ENCODE measurements at regions not wholly inside any gene's neighbourhood (a gene's known extent, or its start where the extent isn't known, plus 50 kb on each side); places are given as distances from the start of the nearest gene placed in this dataset.

GRCh38 chr12:111269718-111270117 is 99.2 kb downstream of the PHETA1 start:
- H3K27me3 ChIP-seq (ENCODE audit: insufficient read depth, low read length) = peaks cover 36% of the 10 kb centered on the region
- H3K36me3 ChIP-seq (ENCODE audit: insufficient read depth, low read length) = no peaks in the 10 kb centered on the region
- no peak for TF ChIP-seq CTCF (IDR thresholded peaks at IDR 0.05; ENCODE audit: extremely low read depth, low read depth, low read length)
- H3K79me2 ChIP-seq (ENCODE audit: insufficient read depth, low read length) = no peaks in the 10 kb centered on the region
- no peaks in the 10 kb centered on the region for H4K20me1 ChIP-seq (ENCODE audit: insufficient read depth, low read length)
- no peak overlapping the region for H2AFZ ChIP-seq (ENCODE audit: low read length)
- DNase-seq (ENCODE audit: insufficient read length, low spot score, missing footprints) = no peak
- no peak overlapping the region for H3K4me3 ChIP-seq (ENCODE audit: insufficient read depth, low read length)
- H3K4me1 ChIP-seq (ENCODE audit: insufficient read depth, low read length) = no peaks in the 10 kb centered on the region
- no peaks in the 10 kb centered on the region for H3K9me3 ChIP-seq (ENCODE audit: low read depth, low read length)
- no peak overlapping the region for H3K27ac ChIP-seq (ENCODE audit: low read depth, low read length)
- no peak overlapping the region for H3K4me2 ChIP-seq (ENCODE audit: insufficient read depth, low read length)

- H3K4me2 ChIP-seq (ENCODE audit: insufficient read depth, low read length) = no peak overlapping the region
- peak; percentile 51 for TF ChIP-seq CTCF (IDR thresholded peaks at IDR 0.05; ENCODE audit: extremely low read depth, low read depth, low read length)
- H3K27me3 ChIP-seq (ENCODE audit: insufficient read depth, low read length) = peaks cover 36% of the 10 kb centered on the region
- H3K27ac ChIP-seq (ENCODE audit: low read depth, low read length) = no peak overlapping the region
- no peak overlapping the region for H2AFZ ChIP-seq (ENCODE audit: low read length)
- H3K79me2 ChIP-seq (ENCODE audit: insufficient read depth, low read length) = no peaks in the 10 kb centered on the region
- no peaks in the 10 kb centered on the region for H3K9me3 ChIP-seq (ENCODE audit: low read depth, low read length)
- no peaks in the 10 kb centered on the region for H3K36me3 ChIP-seq (ENCODE audit: insufficient read depth, low read length)
- no peaks in the 10 kb centered on the region for H4K20me1 ChIP-seq (ENCODE audit: insufficient read depth, low read length)
- no peak for DNase-seq (ENCODE audit: insufficient read length, low spot score, missing footprints)
- no peak overlapping the region for H3K4me3 ChIP-seq (ENCODE audit: insufficient read depth, low read length)
- H3K4me1 ChIP-seq (ENCODE audit: insufficient read depth, low read length) = no peaks in the 10 kb centered on the region
Measured at GRCh38 chr12:111268738-111269572, 99.9 kb downstream of the PHETA1 start.

- Histone ChIP-seq H3K36me3 (ENCODE audit: insufficient read depth, low read length) (no peaks in the 10 kb centered on the region), H3K4me3 (ENCODE audit: insufficient read depth, low read length) (no peak overlapping the region), H3K9me3 (ENCODE audit: low read depth, low read length) (no peaks in the 10 kb centered on the region), H3K27me3 (ENCODE audit: insufficient read depth, low read length) (peaks cover 26% of the 10 kb centered on the region), H3K79me2 (ENCODE audit: insufficient read depth, low read length) (no peaks in the 10 kb centered on the region), H3K4me2 (ENCODE audit: insufficient read depth, low read length) (no peak overlapping the region), H4K20me1 (ENCODE audit: insufficient read depth, low read length) (no peaks in the 10 kb centered on the region), H3K4me1 (ENCODE audit: insufficient read depth, low read length) (no peaks in the 10 kb centered on the region), H3K27ac (ENCODE audit: low read depth, low read length) (no peak overlapping the region), H2AFZ (ENCODE audit: low read length) (no peak overlapping the region)
- no peak for DNase-seq (ENCODE audit: insufficient read length, low spot score, missing footprints)
- TF ChIP-seq CTCF (IDR thresholded peaks at IDR 0.05; ENCODE audit: extremely low read depth, low read depth, low read length) = no peak
Measured at GRCh38 chr12:111267144-111267543, 101.8 kb downstream of the PHETA1 start.

GRCh38 chr12:111261911-111262676 is 106.8 kb downstream of the PHETA1 start:
- no peak for TF ChIP-seq CTCF (IDR thresholded peaks at IDR 0.05; ENCODE audit: extremely low read depth, low read depth, low read length)
- DNase-seq (ENCODE audit: insufficient read length, low spot score, missing footprints) = no peak
- Histone ChIP-seq H3K4me2 (ENCODE audit: insufficient read depth, low read length) (no peak overlapping the region), H3K4me3 (ENCODE audit: insufficient read depth, low read length) (no peak overlapping the region), H3K27ac (ENCODE audit: low read depth, low read length) (no peak overlapping the region), H3K79me2 (ENCODE audit: insufficient read depth, low read length) (no peaks in the 10 kb centered on the region), H3K4me1 (ENCODE audit: insufficient read depth, low read length) (no peaks in the 10 kb centered on the region), H3K36me3 (ENCODE audit: insufficient read depth, low read length) (no peaks in the 10 kb centered on the region), H3K9me3 (ENCODE audit: low read depth, low read length) (no peaks in the 10 kb centered on the region), H3K27me3 (ENCODE audit: insufficient read depth, low read length) (no peaks in the 10 kb centered on the region), H4K20me1 (ENCODE audit: insufficient read depth, low read length) (no peaks in the 10 kb centered on the region), H2AFZ (ENCODE audit: low read length) (no peak overlapping the region)
